RPMI8226 (cell line): ENCODE measurements at regions not wholly inside any gene's neighbourhood (a gene's known extent, or its start where the extent isn't known, plus 50 kb on each side); places are given as distances from the start of the nearest gene placed in this dataset.
"Not testable (repeated sequence)": the region's sequence is repeated elsewhere in the genome, so short reads cannot be mapped to it uniquely, and the experiment has no call there.

Source experiments
- DNase-seq: peaks from one replicate; pipeline ENCODE4 v3.0.0-alpha.2; 2015

GRCh38 chr11:21933095-21933494 lies 259.8 kb upstream of the ANO5 start:
- no peak for DNase-seq

GRCh38 chr11:21944577-21944976 lies 248.3 kb upstream of the ANO5 start:
- no peak for DNase-seq

DNA sequence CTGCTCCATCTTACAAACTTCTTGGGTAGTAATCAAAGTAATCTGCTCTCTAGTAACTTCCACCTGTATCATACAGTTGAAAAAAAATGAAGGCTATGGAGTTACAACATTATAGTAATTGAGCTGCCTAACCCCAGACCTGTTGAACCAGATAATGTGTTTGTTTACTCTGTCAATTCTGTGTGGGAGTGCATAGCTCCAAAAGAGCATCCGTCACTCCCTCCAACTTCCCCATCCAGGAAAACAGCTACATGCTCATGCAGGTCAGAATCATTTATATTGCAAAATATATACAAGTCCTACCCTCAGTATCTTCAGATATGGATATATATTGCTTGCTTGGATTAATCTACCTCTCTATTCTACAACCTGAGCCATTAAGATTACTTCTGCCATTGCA lies 244.0 kb upstream of the ANO5 start:
- no peak for DNase-seq

GRCh38 chr11:21949763-21950413 lies 243.0 kb upstream of the ANO5 start:
- DNase-seq = no peak

DNA sequence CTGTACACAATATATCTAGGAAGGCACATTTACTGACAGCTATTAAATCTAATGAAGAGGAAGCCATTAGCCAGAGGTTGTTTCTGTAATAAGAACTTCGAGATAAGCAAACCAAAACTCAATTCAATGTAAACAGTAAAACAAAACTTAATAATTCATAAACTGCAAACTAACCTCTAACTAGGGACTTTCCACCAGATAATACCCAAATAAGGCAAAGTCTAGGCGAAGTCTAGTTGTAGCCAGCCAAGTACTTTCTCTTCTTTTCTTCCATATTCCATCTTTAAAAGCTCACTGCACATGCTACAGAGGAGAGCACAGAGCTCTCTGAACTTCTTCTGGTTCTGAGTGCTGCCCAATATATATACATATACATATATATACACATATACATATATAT lies 229.9 kb upstream of the ANO5 start:
- DNase-seq = no peak

- no peak for DNase-seq
These were observed 227.7 kb upstream of the ANO5 start for GRCh38 chr11:21965221-21965620.

GRCh38 chr11:21968702-21969101 lies 224.2 kb upstream of the ANO5 start:
- DNase-seq = no peak

- no peak for DNase-seq
These were observed 223.0 kb upstream of the ANO5 start for GRCh38 chr11:21969841-21970240.

- no peak for DNase-seq
These were observed 217.6 kb upstream of the ANO5 start for GRCh38 chr11:21975242-21975641.

DNA sequence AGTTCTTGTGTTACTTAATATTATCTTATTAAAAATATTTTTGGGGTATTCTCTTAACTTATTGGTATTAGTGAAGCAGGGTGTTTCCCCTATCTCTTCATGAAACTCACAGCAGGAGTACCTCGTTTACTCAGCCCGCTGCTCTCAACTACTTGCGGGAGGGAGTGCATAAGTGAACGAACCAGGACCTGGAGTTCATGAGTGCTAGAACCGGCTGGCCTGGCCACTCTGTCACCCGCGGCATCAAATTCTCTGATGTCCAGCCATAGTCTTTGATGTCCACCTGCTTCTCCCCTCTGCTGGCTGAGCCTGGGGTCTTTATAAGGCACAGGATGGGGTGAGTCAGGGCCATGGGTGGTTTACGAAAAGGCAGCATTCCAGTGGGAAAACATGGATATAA lies 216.7 kb upstream of the ANO5 start:
- no peak for DNase-seq

- DNase-seq = no peak
These were observed 209.5 kb upstream of the ANO5 start for GRCh38 chr11:21983431-21983830.

DNA sequence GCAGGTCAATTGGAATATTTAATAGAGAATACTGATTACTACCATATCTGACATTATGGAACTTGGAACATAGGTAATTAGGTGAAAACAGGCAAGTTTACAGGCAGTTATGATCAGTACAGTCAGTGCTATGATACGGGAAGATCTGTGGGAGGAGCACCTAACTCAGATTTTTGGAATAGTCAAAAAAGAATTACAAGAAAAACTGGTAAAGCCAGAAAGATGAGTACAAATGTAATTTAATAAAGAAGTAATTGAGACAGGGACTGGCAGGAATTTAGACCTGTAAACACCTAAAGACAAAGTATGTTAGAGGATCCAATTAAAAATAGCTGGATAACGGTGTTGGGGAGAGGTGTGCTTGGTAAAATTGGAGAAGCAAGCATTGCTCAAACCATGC lies 206.5 kb upstream of the ANO5 start:
- DNase-seq = no peak

DNA sequence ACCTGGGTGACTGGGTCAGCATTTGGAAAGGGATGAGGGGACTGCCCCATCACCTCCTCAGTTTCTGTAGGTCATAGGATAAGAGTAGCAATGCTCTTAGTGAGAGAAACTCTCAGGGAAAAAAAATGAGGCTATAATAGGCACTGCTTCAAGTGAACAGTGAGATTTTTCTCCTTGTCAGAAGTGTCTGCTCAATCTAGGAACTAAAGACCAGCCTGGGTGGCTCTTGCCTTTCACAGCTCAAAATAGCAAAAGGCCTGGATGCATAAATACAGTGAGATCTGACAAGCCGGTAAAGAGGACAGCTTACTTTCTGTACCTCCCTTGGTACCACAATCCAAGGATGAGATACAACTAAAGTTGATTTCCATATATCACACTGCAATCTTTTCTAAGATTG lies 205.6 kb upstream of the ANO5 start:
- no peak for DNase-seq

- no peak for DNase-seq
These were observed 204.4 kb upstream of the ANO5 start for GRCh38 chr11:21988477-21988876.

- not testable (repeated sequence) for DNase-seq
These were observed 191.1 kb upstream of the ANO5 start for GRCh38 chr11:22001803-22002202.

DNA sequence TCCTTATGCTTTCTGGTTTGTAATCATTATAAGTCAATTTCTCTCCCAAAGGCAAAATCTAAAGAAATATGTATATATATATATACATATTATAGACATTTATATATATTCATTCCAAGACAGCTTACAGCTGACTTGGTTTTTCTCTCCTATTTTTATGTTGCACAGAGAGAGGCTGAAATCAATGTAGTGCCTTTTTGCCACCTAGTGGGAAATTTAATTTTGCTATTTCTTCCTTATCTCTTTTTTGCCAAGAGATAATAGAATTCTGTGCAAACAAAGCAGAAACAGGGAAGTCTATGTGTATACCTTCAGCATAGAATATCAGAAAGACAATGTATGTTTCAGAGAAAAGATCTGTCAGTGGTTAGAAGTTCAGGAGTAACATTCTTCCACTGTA lies 186.0 kb upstream of the ANO5 start:
- DNase-seq = no peak

DNA sequence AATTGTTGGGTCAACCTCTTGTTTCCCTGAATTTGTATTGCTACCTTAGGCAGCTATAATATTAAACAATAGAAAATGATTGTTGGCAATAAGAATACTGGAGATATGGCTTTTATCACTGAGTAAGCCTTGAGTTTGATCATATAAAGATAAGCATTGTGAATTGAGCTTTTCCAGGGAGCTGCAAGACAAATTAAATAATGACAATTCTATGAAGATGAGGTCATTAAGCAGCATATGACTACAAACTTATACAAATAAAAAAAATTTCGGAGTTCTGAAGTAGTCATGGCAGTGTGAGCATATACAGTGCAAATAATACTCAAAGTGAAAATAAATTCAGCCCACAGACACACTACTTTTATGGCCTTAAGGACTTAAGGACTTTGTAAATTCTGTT lies 161.1 kb upstream of the ANO5 start:
- no peak for DNase-seq

GRCh38 chr11:22037505-22037904 lies 155.4 kb upstream of the ANO5 start:
- DNase-seq = no peak

GRCh38 chr11:22041039-22041438 lies 151.8 kb upstream of the ANO5 start:
- no peak for DNase-seq

DNA sequence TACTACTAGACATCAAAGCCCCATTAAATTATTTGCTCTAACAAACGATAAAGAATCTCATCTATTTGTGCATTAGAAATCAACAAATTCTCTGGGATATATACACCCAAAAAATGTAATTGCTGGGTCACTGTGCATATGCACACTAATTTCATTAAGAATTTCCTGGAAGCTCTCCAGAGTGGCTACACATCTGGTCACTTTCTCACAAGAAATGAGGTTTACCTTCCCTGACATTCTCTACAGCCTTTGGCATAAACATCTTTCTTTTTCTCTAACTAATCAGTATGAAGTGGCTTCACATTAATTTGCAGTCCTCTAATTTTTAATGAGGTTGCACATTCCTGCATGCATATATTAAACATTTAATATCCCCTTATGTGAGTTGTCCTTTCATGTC lies 150.8 kb upstream of the ANO5 start:
- no peak for DNase-seq

DNA sequence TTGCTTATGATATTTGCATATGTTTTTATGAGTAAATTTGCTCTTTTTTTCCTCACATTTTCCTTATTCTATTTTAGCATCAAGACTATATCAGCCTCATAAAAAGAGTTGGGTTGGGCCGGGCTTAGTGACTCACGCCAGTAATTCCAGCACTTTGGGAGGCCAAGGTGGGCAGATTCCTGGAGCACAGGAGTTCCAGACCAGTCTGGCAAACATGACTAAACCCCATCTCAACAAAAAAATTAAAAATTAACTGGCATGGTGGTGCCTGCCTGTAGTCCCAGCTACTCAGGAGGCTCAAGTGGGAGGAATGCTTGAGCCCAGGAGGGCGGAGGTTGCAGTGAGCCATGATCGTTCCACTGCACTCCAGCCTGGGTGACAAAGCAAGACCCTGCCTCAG lies 148.8 kb upstream of the ANO5 start:
- no peak for DNase-seq

- no peak for DNase-seq
These were observed 143.6 kb upstream of the ANO5 start for GRCh38 chr11:22049276-22049675.

GRCh38 chr11:22065472-22065871 lies 127.4 kb upstream of the ANO5 start:
- DNase-seq = no peak

- DNase-seq = no peak
These were observed 123.0 kb upstream of the ANO5 start for GRCh38 chr11:22069844-22070243.

GRCh38 chr11:22076271-22076930 lies 116.5 kb upstream of the ANO5 start:
- no peak for DNase-seq
